Anterior cingulate cortex (tissue), 58 donors: ENCODE measurements at regions not wholly inside any gene's neighbourhood (a gene's known extent, or its start where the extent isn't known, plus 50 kb on each side); places are given as distances from the start of the nearest gene placed in this dataset.

ENCODE experiments used
- DNase-seq, 58 donors: peaks; one replicate each; lab custom pipeline; 2025; lab: John Stamatoyannopoulos, UW

- no peak for DNase-seq
Observed at GRCh38 chr7:114007386-114007785, 88.6 kb upstream of the PPP1R3A start.

GRCh38 chr7:113998934-113999333 is 80.1 kb upstream of the PPP1R3A start:
- DNase-seq = no peak

GRCh38 chr7:113996405-113996804 is 77.6 kb upstream of the PPP1R3A start:
- DNase-seq = no peak

GRCh38 chr7:113986216-113986615 is 67.4 kb upstream of the PPP1R3A start:
- DNase-seq = no peak

GRCh38 chr7:113976508-113976907 is 57.7 kb upstream of the PPP1R3A start:
- no peak for DNase-seq

- DNase-seq = no peak
Observed at GRCh38 chr7:113968713-113969112, 49.9 kb upstream of the PPP1R3A start.
